ENCODE measurements at regions not wholly inside any gene's neighbourhood (a gene's known extent, or its start where the extent isn't known, plus 50 kb on each side); places are given as distances from the start of the nearest gene placed in this dataset.

- DNase-seq (ENCODE audit: low read depth), result no peak
Measured at GRCh38 chrX:137387646-137388045, 178.3 kb upstream of the ZIC3 start.

- DNase-seq (ENCODE audit: low read depth), result no peak
Measured at GRCh38 chrX:137366018-137366633, 199.8 kb upstream of the ZIC3 start.

- DNase-seq (ENCODE audit: low read depth), result no peak
Measured at GRCh38 chrX:137363559-137363958, 202.4 kb upstream of the ZIC3 start.

- no peak for DNase-seq (ENCODE audit: low read depth)
Measured at GRCh38 chrX:137362583-137362982, 203.3 kb upstream of the ZIC3 start.

GRCh38 chrX:137354851-137355250 is 211.1 kb upstream of the ZIC3 start:
- DNase-seq (ENCODE audit: low read depth), result no peak

- no peak for DNase-seq (ENCODE audit: low read depth)
Measured at GRCh38 chrX:137353404-137353803, 212.5 kb upstream of the ZIC3 start.

GRCh38 chrX:137352101-137352660 is 213.7 kb upstream of the ZIC3 start:
- no peak for DNase-seq (ENCODE audit: low read depth)

- DNase-seq (ENCODE audit: low read depth), result no peak
Measured at GRCh38 chrX:137342969-137343368, 223.0 kb upstream of the ZIC3 start.

- no peak for DNase-seq (ENCODE audit: low read depth)
Measured at GRCh38 chrX:137313627-137314026, 252.3 kb upstream of the ZIC3 start.

GRCh38 chrX:137305404-137305803 is 260.5 kb upstream of the ZIC3 start:
- no peak for DNase-seq (ENCODE audit: low read depth)

GRCh38 chrX:137297167-137297566 is 263.4 kb upstream of the GPR101 start:
- no peak for DNase-seq (ENCODE audit: low read depth)

GRCh38 chrX:137290011-137290410 is 256.2 kb upstream of the GPR101 start:
- no peak for DNase-seq (ENCODE audit: low read depth)

- no peak for DNase-seq (ENCODE audit: low read depth)
Measured at GRCh38 chrX:137287191-137287590, 253.4 kb upstream of the GPR101 start.

- no peak for DNase-seq (ENCODE audit: low read depth)
Measured at GRCh38 chrX:137286423-137286822, 252.6 kb upstream of the GPR101 start.

- DNase-seq (ENCODE audit: low read depth), result no peak
Measured at GRCh38 chrX:137278825-137279224, 245.0 kb upstream of the GPR101 start.

- no peak for DNase-seq (ENCODE audit: low read depth)
Measured at GRCh38 chrX:137263374-137263773, 229.6 kb upstream of the GPR101 start.

- DNase-seq (ENCODE audit: low read depth), result no peak
Measured at GRCh38 chrX:137245183-137245582, 211.4 kb upstream of the GPR101 start.

GRCh38 chrX:137236837-137237236 is 203.0 kb upstream of the GPR101 start:
- DNase-seq (ENCODE audit: low read depth), result no peak

GRCh38 chrX:137234651-137235402 is 201.0 kb upstream of the GPR101 start:
- DNase-seq (ENCODE audit: low read depth), result no peak

- no peak for DNase-seq (ENCODE audit: low read depth)
Measured at GRCh38 chrX:137233478-137233877, 199.7 kb upstream of the GPR101 start.

- DNase-seq (ENCODE audit: low read depth), result no peak
Measured at GRCh38 chrX:137227151-137227550, 193.4 kb upstream of the GPR101 start.

GRCh38 chrX:137215467-137215866 is 181.7 kb upstream of the GPR101 start:
- DNase-seq (ENCODE audit: low read depth), result no peak

- no peak for DNase-seq (ENCODE audit: low read depth)
Measured at GRCh38 chrX:137212078-137212632, 178.4 kb upstream of the GPR101 start.
